SK-N-SH (cell line): ENCODE measurements at regions not wholly inside any gene's neighbourhood (a gene's known extent, or its start where the extent isn't known, plus 50 kb on each side); places are given as distances from the start of the nearest gene placed in this dataset.

Experiments
- CTCF ChIA-PET: fragments of 300-600, 350-600 bp; formaldehyde crosslinking; extraction: SDS; loops from one replicate; lab custom pipeline; 2021; lab: Yijun Ruan, JAX
- POLR2A ChIA-PET: fragments of 350-600 bp; sonication (Branson Sonifier 250); formaldehyde crosslinking; extraction: SDS; loops from one replicate; lab custom pipeline; 2020; ENCODE audit warnings: antibody characterized with exemption, inconsistent platforms; lab: Yijun Ruan, JAX
- DNase-seq: peaks from one replicate; pipeline ENCODE4 v3.0.0; 2012
- H2AFZ ChIP-seq: fragments of 200-600 bp; sonication (generic); 2 replicates; pipeline ENCODE4 v1.8.1; 2016; ENCODE audit warnings: antibody characterized with exemption, mild to moderate bottlenecking, low read depth
- H3F3A ChIP-seq: fragments of 200-600 bp; sonication (generic); replicated peaks from 2 replicates; pipeline ENCODE3; 2016; ENCODE audit warnings: antibody characterized with exemption, mild to moderate bottlenecking; ENCODE audit not compliant: insufficient read depth
- H3K27ac ChIP-seq, 2 experiments: fragments of 200-500 bp in 1 of 2; fragments of 200-600 bp in 1 of 2; sonication (Bioruptor generic) in 1 of 2; sonication (generic), shearing (Covaris generic) in 1 of 2; 2 replicates each; pipeline versions ENCODE4 v1.5.1 to v1.6.1; 2014 to 2016; ENCODE audit warnings: low read depth in 2 of 2, inconsistent platforms in 1 of 2, low read length in 1 of 2, mild to moderate bottlenecking in 1 of 2, mixed read lengths in 1 of 2
- H3K27me3 ChIP-seq: fragments of 200-600 bp; sonication (generic), shearing (Covaris generic); 2 replicates; pipeline ENCODE4 v1.6.1; 2016; ENCODE audit warnings: mixed run types; ENCODE audit not compliant: insufficient read depth
- H3K36me3 ChIP-seq, 2 experiments: fragments of 200-500 bp in 1 of 2; fragments of 200-600 bp in 1 of 2; sonication (Bioruptor generic) in 1 of 2; sonication (generic) in 1 of 2; replicated peaks in 1 of 2; 2 replicates each; pipeline versions ENCODE3 to v1.5.1; 2014 to 2016; ENCODE audit warnings: low read length in 1 of 2, mild to moderate bottlenecking in 1 of 2; ENCODE audit not compliant: insufficient read depth in 2 of 2, control insufficient read depth in 1 of 2
- H3K4me1 ChIP-seq, 2 experiments: fragments of 200-500 bp in 1 of 2; fragments of 200-600 bp in 1 of 2; sonication (Bioruptor generic) in 1 of 2; sonication (generic), shearing (Covaris generic) in 1 of 2; 2 replicates each; pipeline versions ENCODE4 v1.5.1 to v1.6.1; 2014 to 2016; ENCODE audit warnings: low read depth in 1 of 2, low read length in 1 of 2, mixed run types in 1 of 2; ENCODE audit not compliant: insufficient read depth in 2 of 2, control insufficient read depth in 1 of 2
- H3K4me2 ChIP-seq: fragments of 200-600 bp; sonication (generic), shearing (Covaris generic); 2 replicates; pipeline ENCODE4 v1.6.1; 2017; ENCODE audit warnings: mixed run types
- H3K4me3 ChIP-seq, 2 experiments: fragments of 200-500 bp in 1 of 2; fragments of 200-600 bp in 1 of 2; sonication (Bioruptor generic) in 1 of 2; sonication (generic), shearing (Covaris generic) in 1 of 2; 2 replicates each; pipeline versions ENCODE4 v1.5.1 to v1.8.1; 2014 to 2016; ENCODE audit warnings: low read depth in 2 of 2, inconsistent platforms in 1 of 2, low read length in 1 of 2, mild to moderate bottlenecking in 1 of 2, mixed read lengths in 1 of 2, moderate library complexity in 1 of 2
- H3K79me2 ChIP-seq: fragments of 200-600 bp; sonication (generic); 2 replicates; pipeline ENCODE4 v1.8.1; 2017; ENCODE audit warnings: mild to moderate bottlenecking; ENCODE audit not compliant: insufficient read depth
- H3K9ac ChIP-seq: fragments of 200-600 bp; sonication (generic); 2 replicates; pipeline ENCODE4 v1.6.1; 2017; ENCODE audit warnings: mixed run types
- H3K9me2 ChIP-seq: fragments of 200-600 bp; sonication (generic); 2 replicates; pipeline ENCODE4 v1.6.1; 2017; ENCODE audit warnings: mixed run types
- H3K9me3 ChIP-seq: fragments of 200-600 bp; sonication (generic); 2 replicates; pipeline ENCODE4 v1.6.1; 2017; ENCODE audit warnings: mixed run types, mild to moderate bottlenecking, moderate library complexity
- H4K20me1 ChIP-seq: fragments of 200-600 bp; sonication (generic); 2 replicates; pipeline ENCODE4 v1.6.1; 2017; ENCODE audit warnings: mild to moderate bottlenecking, mixed run types; ENCODE audit not compliant: insufficient read depth
- CHD2 ChIP-seq: fragments of 150-350 bp; IDR thresholded peaks from 2 replicates; pipeline ENCODE4 v1.6.1; 2018; ENCODE audit warnings: low read length; ENCODE audit not compliant: partially characterized antibody
- EP300 ChIP-seq, 2 experiments: IDR thresholded peaks; 2 replicates each; pipeline versions ENCODE4 v1.4.0 to v1.6.1; 2012; ENCODE audit warnings: borderline replicate concordance in 1 of 2, low read depth in 1 of 2, low read length in 1 of 2
- EZH2phosphoT487 ChIP-seq: fragments of 200-600 bp; sonication (generic); IDR thresholded peaks from 2 replicates; pipeline ENCODE4 v1.6.1; 2017; ENCODE audit warnings: low read depth, mixed run types, mild to moderate bottlenecking, antibody characterized with exemption, moderate library complexity, borderline replicate concordance
- FOSL2 ChIP-seq: IDR thresholded peaks from 2 replicates; pipeline ENCODE4 v1.4.0; 2012; ENCODE audit warnings: low read depth, mild to moderate bottlenecking, moderate library complexity, borderline replicate concordance
- FOXJ3 ChIP-seq: sonication (generic); formaldehyde crosslinking; IDR thresholded peaks from 2 replicates; pipeline ENCODE4 v1.5.1; 2020; ENCODE audit warnings: mild to moderate bottlenecking, missing genetic modification reagents
- GABPA ChIP-seq: IDR thresholded peaks from 2 replicates; pipeline ENCODE4 v1.4.0; 2012; ENCODE audit warnings: low read depth, mild to moderate bottlenecking
- NFIC ChIP-seq: IDR thresholded peaks from 2 replicates; pipeline ENCODE4 v1.4.0; 2012; ENCODE audit warnings: borderline replicate concordance
- RAD21 ChIP-seq: IDR thresholded peaks from 2 replicates; pipeline ENCODE4 v1.6.1; 2012; ENCODE audit warnings: mild to moderate bottlenecking, low read length
- REST ChIP-seq: IDR thresholded peaks from 2 replicates; pipeline ENCODE4 v1.6.1; 2012; ENCODE audit warnings: mild to moderate bottlenecking, low read depth, low read length, moderate library complexity
- RXRA ChIP-seq: IDR thresholded peaks from 2 replicates; pipeline ENCODE4 v1.4.0; 2012; ENCODE audit warnings: low read depth, mild to moderate bottlenecking, borderline replicate concordance
- SMC3 ChIP-seq: IDR thresholded peaks from 2 replicates; pipeline ENCODE4 v1.6.1; 2012; ENCODE audit warnings: low read depth, low read length, improper control_type of control experiment
- TAF1 ChIP-seq: IDR thresholded peaks from 2 replicates; pipeline ENCODE4 v1.6.1; 2012; ENCODE audit warnings: low read depth, mild to moderate bottlenecking, low read length, moderate library complexity, borderline replicate concordance
- USF2 ChIP-seq: fragments of 150-350 bp; IDR thresholded peaks from 2 replicates; pipeline ENCODE4 v1.6.1; 2017; ENCODE audit warnings: antibody characterized with exemption, low read length, low read depth, borderline replicate concordance
- YY1 ChIP-seq: IDR thresholded peaks from 2 replicates; pipeline ENCODE4 v1.4.0; 2012; ENCODE audit warnings: low read depth, mild to moderate bottlenecking
- ZBTB33 ChIP-seq: IDR thresholded peaks from 2 replicates; pipeline ENCODE4 v1.4.0; 2012; ENCODE audit warnings: low read depth, borderline replicate concordance
- WGBS: methylation state at CpG from one replicate; pipeline ENCODE4 v1.1.6; 2017; ENCODE audit warnings: low lambda C conversion rate; 5-methylcytosine and 5-hydroxymethylcytosine counted together

- no peak overlapping the region for H3K4me3 ChIP-seq
Observed at GRCh38 chr4:44983083-44983482, 256.7 kb upstream of the GNPDA2 start.

More at GRCh38 chr4:44983083-44983482, 256.7 kb upstream of the GNPDA2 start:
- no peak for DNase-seq
- no peaks in the 10 kb centered on the region for H4K20me1 ChIP-seq
- H3F3A ChIP-seq: no peaks in the 10 kb centered on the region
- H3K9ac ChIP-seq: no peak overlapping the region
- H3K9me2 ChIP-seq: no peaks in the 10 kb centered on the region
- no peak overlapping the region for H3K27ac ChIP-seq
- no peaks in the 10 kb centered on the region for H3K9me3 ChIP-seq
- H3K4me1 ChIP-seq: no peaks in the 10 kb centered on the region
- H3K27me3 ChIP-seq: no peaks in the 10 kb centered on the region
- H3K79me2 ChIP-seq: no peaks in the 10 kb centered on the region
- H2AFZ ChIP-seq: no peak overlapping the region
- H3K4me2 ChIP-seq: no peak overlapping the region
- WGBS: 2% methylated on average over 2 of the region's 2 CpGs
- TF ChIP-seq ZBTB33 (no peak), USF2 (no peak), NFIC (no peak), FOSL2 (no peak), FOXJ3 (no peak), RAD21 (no peak), REST (no peak), RXRA (no peak), EP300 (IDR thresholded peaks at IDR 0.05; ENCODE audit: borderline replicate concordance in 1 of 2, low read depth in 1 of 2, low read length in 1 of 2) (no peak), TAF1 (no peak), EZH2phosphoT487 (no peak), SMC3 (no peak), GABPA (no peak), YY1 (no peak), CHD2 (no peak)
- no peaks in the 10 kb centered on the region for H3K36me3 ChIP-seq
- ChIA-PET CTCF (no interaction called here), POLR2A (no interaction called here)
